ENCODE measurements at regions not wholly inside any gene's neighbourhood (a gene's known extent, or its start where the extent isn't known, plus 50 kb on each side); places are given as distances from the start of the nearest gene placed in this dataset.
"Not testable (repeated sequence)": the region's sequence is repeated elsewhere in the genome, so short reads cannot be mapped to it uniquely, and the experiment has no call there.

DNA sequence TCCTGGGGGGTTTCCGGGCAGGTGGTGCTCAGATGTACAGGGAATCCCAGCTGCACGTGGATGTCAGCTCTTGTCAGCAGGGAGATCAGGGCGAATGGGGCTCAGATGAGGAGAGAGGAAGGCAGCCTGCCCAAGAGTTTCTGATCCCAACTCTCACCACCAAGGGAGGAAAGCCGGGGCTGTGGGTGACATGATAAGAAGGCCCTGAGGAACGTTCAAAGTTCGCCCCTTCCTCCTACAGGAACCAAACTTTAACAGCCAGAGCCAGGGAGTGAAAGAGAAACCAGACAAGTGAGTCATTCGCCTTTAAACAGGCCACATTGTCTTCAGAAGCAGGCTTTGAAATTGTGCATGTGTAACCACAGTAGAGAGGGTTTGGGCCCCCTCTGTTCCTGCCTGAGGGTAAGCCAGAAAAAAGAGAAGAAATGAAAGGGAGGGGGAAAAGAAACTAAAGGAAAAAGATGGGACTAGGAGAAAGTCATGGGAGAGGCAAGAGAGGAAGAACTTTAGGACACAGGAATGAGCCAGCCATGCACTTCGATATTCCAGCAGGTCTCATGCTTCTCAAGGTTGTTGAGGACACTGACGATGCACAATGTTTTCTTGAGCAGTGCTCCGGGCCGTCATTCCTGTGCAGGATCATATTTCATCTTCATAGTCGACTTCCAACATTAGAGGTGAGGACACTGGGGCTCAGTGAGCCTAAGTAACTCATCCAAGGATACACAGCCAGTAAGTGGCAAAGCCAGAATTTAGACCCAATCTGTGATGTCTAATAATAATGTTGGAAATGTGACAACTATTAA is 691.4 kb upstream of the TBX3 start:
- DNase-seq (ENCODE audit: low read depth) = peak; percentile 50
- Histone ChIP-seq H3K27me3 (ENCODE audit: control insufficient read depth, insufficient read depth, low read length) (no peaks in the 10 kb centered on the region), H3K4me3 (ENCODE audit: low read depth, low read length) (no peak overlapping the region), H3K36me3 (ENCODE audit: control insufficient read depth, insufficient read depth, low read length) (no peaks in the 10 kb centered on the region)
- TF ChIP-seq, protein P1, sequence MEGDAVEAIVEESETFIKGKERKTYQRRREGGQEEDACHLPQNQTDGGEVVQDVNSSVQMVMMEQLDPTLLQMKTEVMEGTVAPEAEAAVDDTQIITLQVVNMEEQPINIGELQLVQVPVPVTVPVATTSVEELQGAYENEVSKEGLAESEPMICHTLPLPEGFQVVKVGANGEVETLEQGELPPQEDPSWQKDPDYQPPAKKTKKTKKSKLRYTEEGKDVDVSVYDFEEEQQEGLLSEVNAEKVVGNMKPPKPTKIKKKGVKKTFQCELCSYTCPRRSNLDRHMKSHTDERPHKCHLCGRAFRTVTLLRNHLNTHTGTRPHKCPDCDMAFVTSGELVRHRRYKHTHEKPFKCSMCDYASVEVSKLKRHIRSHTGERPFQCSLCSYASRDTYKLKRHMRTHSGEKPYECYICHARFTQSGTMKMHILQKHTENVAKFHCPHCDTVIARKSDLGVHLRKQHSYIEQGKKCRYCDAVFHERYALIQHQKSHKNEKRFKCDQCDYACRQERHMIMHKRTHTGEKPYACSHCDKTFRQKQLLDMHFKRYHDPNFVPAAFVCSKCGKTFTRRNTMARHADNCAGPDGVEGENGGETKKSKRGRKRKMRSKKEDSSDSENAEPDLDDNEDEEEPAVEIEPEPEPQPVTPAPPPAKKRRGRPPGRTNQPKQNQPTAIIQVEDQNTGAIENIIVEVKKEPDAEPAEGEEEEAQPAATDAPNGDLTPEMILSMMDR (IDR thresholded peaks at IDR 0.05; ENCODE audit: insufficient read depth, low read length, poor library complexity, severe bottlenecking) = no peak

DNA sequence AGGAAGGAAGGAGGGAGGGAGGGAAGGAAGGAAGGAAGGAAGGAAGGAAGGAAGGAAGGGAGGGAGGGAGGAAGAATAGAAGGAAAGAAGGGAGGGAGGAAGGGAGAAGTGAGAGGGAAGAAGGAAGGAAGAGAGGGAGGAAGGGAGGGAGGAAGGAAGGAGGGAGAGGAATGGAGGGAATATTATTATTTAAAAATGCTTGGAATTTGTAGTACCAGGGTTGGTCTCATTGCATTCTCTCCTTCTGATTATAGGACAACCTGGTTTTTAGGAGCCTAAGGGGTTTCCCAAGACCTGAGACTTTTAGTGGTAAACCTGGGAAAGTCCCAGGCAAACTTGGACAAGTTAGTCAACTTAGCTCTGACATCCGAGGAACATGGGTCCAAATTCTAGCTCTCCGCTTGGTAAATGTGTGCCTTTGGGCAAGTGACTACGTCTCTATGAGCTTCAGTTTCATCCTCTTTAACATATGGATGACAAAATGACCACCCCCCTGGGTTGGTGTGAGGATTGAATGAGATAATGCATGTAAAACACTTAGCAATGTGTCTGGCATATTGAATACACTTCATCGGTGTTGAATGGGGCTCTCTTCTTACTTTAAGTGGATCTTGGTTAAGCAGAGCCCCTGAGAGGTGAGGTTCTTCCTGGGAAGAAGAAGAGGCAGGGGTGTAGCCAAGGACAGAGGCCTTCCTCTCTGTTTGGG is 690.7 kb upstream of the TBX3 start:
- H3K36me3 ChIP-seq (ENCODE audit: control insufficient read depth, insufficient read depth, low read length) = no peaks in the 10 kb centered on the region
- H3K27me3 ChIP-seq (ENCODE audit: control insufficient read depth, insufficient read depth, low read length) = no peaks in the 10 kb centered on the region
- TF ChIP-seq, protein P1 (IDR thresholded peaks at IDR 0.05; ENCODE audit: insufficient read depth, low read length, poor library complexity, severe bottlenecking) = no peak
- H3K4me3 ChIP-seq (ENCODE audit: low read depth, low read length) = no peak overlapping the region
- no peak for DNase-seq (ENCODE audit: low read depth)

DNA sequence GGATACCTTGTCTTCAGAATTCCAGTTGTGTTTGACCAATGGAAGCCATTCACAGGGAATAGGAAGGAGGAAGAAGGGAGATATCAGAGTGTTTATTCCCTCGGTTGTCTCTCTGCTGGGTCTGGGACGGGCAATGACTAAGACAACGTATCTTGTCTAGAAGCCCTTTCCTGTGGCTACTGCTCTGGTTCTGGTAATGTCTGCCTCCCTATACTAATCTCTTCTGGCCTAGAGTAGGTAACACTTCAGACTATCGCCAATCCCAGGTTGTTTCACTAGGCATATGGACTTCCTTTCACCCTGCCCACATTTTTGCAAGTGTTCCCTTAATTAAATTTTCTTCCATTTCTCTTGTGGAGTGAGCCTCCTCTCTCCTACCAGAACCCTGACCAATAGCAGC is 687.7 kb upstream of the TBX3 start:
- H3K27me3 ChIP-seq (ENCODE audit: control insufficient read depth, insufficient read depth, low read length) = no peaks in the 10 kb centered on the region
- no peak overlapping the region for H3K4me3 ChIP-seq (ENCODE audit: low read depth, low read length)
- TF ChIP-seq, protein P1 (IDR thresholded peaks at IDR 0.05; ENCODE audit: insufficient read depth, low read length, poor library complexity, severe bottlenecking) = no peak
- DNase-seq (ENCODE audit: low read depth) = no peak
- no peaks in the 10 kb centered on the region for H3K36me3 ChIP-seq (ENCODE audit: control insufficient read depth, insufficient read depth, low read length)

DNA sequence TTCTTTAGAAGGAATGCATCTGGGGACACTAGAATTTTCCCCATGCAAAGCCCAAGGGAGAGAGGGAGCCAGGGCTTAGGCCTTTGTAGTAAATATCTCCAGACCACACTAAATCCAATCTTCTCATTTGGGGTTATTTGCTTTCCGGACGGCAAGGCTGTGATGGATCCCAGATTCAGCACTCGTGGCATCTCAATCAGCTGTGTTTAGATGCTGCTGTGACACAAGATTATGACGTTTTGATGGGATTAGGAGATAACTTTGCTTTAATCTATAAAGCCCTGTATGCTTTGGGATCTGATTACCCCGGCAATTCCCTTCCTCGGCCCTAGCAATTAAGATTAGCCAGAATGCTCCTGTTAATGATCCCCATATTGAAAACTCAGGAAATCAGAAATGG is 686.7 kb upstream of the TBX3 start:
- H3K27me3 ChIP-seq (ENCODE audit: control insufficient read depth, insufficient read depth, low read length) = no peaks in the 10 kb centered on the region
- H3K36me3 ChIP-seq (ENCODE audit: control insufficient read depth, insufficient read depth, low read length) = no peaks in the 10 kb centered on the region
- TF ChIP-seq, protein P1 (IDR thresholded peaks at IDR 0.05; ENCODE audit: insufficient read depth, low read length, poor library complexity, severe bottlenecking) = no peak
- H3K4me3 ChIP-seq (ENCODE audit: low read depth, low read length) = no peak overlapping the region
- DNase-seq (ENCODE audit: low read depth) = no peak

DNA sequence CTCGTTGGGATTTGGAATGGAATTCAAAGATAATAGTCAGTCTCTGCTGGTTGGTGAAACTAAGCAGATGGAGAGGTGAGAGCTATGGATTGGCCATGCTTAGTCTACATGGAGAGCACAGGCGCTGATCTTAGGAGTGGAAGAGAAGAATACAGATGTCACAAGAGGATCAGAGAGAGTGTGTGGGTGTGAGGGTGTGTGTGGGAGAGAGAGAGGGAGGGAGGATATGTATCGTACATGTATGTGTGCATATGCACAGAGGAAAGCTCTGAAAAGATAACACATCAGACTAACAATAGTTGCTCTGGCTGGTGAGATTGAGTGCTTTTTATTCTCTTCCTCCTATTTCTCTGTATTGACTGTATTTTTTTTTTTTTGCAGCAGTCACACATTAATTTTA is 686.2 kb upstream of the TBX3 start:
- TF ChIP-seq, protein P1 (IDR thresholded peaks at IDR 0.05; ENCODE audit: insufficient read depth, low read length, poor library complexity, severe bottlenecking) = no peak

DNA sequence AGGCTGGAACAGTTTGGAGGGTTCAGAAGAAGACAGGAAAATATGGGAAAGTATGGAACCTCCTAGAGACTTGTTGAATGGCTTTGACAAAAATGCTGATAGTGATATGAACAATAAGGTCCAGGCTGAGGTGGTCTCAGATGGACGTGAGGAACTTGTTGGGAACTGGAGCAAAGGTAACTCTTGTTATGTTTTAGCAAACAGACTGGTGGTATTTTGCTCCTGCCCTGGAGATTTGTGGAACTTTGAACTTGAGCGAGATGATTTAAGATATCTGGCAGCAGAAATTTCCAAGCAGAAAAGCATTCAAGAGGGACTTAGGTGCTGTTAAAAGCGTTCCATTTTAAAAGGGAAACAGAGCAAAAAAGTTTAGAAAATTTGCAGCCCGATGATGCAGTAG is 682.3 kb upstream of the TBX3 start:
- H3K4me3 ChIP-seq (ENCODE audit: low read depth, low read length); H3K36me3 ChIP-seq (ENCODE audit: control insufficient read depth, insufficient read depth, low read length); H3K27me3 ChIP-seq (ENCODE audit: control insufficient read depth, insufficient read depth, low read length); DNase-seq (ENCODE audit: low read depth): not testable (repeated sequence)

More for the DNA sequence above, 686.2 kb upstream of the TBX3 start:
- DNase-seq (ENCODE audit: low read depth) = no peak
- no peaks in the 10 kb centered on the region for H3K36me3 ChIP-seq (ENCODE audit: control insufficient read depth, insufficient read depth, low read length)
- no peaks in the 10 kb centered on the region for H3K27me3 ChIP-seq (ENCODE audit: control insufficient read depth, insufficient read depth, low read length)
- no peak overlapping the region for H3K4me3 ChIP-seq (ENCODE audit: low read depth, low read length)

DNA sequence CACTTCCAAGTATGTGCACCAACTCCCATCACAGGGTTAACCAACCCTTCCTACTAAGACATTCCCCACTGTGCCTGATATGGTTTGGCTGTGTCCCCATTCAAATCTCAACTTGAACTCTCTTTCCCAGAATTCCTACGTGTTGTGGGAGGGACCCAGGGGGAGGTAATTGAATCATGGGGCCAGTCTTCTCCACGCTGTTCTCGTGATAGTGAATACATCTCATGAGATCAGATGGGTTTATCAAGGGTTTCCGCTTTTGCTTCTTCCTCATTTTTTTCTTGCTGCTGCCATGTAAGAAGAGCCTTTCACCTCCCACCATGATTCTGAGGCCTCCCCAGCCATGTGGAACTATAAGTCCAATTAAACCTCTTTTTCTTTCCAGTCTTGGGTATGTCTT is 681.8 kb upstream of the TBX3 start:
- H3K36me3 ChIP-seq (ENCODE audit: control insufficient read depth, insufficient read depth, low read length); DNase-seq (ENCODE audit: low read depth); H3K27me3 ChIP-seq (ENCODE audit: control insufficient read depth, insufficient read depth, low read length); H3K4me3 ChIP-seq (ENCODE audit: low read depth, low read length): not testable (repeated sequence)

Measured in kidney epithelial cell (primary cell).